ENCODE measurements at regions not wholly inside any gene's neighbourhood (a gene's known extent, or its start where the extent isn't known, plus 50 kb on each side); places are given as distances from the start of the nearest gene placed in this dataset.

GRCh38 chr16:51374790-51375189 is 223.7 kb upstream of the SALL1 start:
- TF ChIP-seq TOX (CRISPR knock-in tag; IDR thresholded peaks at IDR 0.05; ENCODE audit: borderline replicate concordance), result no peak
- TF ChIP-seq RARB (CRISPR knock-in tag; IDR thresholded peaks at IDR 0.05), result no peak
- no peak for TF ChIP-seq CREB5 (CRISPR knock-in tag; IDR thresholded peaks at IDR 0.05; ENCODE audit: low read depth)
- TF ChIP-seq ZFP30 (CRISPR knock-in tag; IDR thresholded peaks at IDR 0.05), result no peak
- no peak for TF ChIP-seq TCF4 (CRISPR knock-in tag; IDR thresholded peaks at IDR 0.05; ENCODE audit: borderline replicate concordance)
- no peak for TF ChIP-seq ZNF70 (CRISPR knock-in tag; IDR thresholded peaks at IDR 0.05)
- TF ChIP-seq CSRNP3 (CRISPR knock-in tag; IDR thresholded peaks at IDR 0.05), result no peak
